ENCODE measurements at regions not wholly inside any gene's neighbourhood (a gene's known extent, or its start where the extent isn't known, plus 50 kb on each side); places are given as distances from the start of the nearest gene placed in this dataset.

DNA sequence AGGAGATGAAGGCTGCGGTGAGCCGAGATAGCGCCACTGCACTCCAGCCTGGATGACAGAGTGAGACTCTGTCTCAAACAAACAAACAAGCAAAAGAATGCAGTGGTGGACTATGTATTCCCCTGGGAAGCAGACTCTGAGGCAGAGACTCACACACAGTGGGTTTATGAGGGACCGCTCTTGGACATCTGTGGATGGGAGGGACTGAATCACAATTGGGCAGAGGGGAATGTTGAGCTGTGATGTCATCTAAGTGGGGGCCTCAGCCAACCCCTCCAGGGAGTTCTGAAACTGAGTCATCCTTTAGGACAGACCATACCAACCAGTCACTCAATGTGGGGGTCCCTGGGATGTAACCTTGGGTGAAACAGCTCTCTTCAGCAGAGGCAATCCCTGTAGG lies 151.0 kb downstream of the SUDS3 start:
- no peak for TF ChIP-seq EP300 (IDR thresholded peaks at IDR 0.05)
- TF ChIP-seq, protein P1, sequence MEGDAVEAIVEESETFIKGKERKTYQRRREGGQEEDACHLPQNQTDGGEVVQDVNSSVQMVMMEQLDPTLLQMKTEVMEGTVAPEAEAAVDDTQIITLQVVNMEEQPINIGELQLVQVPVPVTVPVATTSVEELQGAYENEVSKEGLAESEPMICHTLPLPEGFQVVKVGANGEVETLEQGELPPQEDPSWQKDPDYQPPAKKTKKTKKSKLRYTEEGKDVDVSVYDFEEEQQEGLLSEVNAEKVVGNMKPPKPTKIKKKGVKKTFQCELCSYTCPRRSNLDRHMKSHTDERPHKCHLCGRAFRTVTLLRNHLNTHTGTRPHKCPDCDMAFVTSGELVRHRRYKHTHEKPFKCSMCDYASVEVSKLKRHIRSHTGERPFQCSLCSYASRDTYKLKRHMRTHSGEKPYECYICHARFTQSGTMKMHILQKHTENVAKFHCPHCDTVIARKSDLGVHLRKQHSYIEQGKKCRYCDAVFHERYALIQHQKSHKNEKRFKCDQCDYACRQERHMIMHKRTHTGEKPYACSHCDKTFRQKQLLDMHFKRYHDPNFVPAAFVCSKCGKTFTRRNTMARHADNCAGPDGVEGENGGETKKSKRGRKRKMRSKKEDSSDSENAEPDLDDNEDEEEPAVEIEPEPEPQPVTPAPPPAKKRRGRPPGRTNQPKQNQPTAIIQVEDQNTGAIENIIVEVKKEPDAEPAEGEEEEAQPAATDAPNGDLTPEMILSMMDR (IDR thresholded peaks at IDR 0.05) = no peak
- no peak for TF ChIP-seq POLR2A (IDR thresholded peaks at IDR 0.05)
- no peak for TF ChIP-seq POLR2AphosphoS5 (IDR thresholded peaks at IDR 0.05)
